ENCODE measurements at regions not wholly inside any gene's neighbourhood (a gene's known extent, or its start where the extent isn't known, plus 50 kb on each side); places are given as distances from the start of the nearest gene placed in this dataset.
"Not testable (repeated sequence)": the region's sequence is repeated elsewhere in the genome, so short reads cannot be mapped to it uniquely, and the experiment has no call there.

DNA sequence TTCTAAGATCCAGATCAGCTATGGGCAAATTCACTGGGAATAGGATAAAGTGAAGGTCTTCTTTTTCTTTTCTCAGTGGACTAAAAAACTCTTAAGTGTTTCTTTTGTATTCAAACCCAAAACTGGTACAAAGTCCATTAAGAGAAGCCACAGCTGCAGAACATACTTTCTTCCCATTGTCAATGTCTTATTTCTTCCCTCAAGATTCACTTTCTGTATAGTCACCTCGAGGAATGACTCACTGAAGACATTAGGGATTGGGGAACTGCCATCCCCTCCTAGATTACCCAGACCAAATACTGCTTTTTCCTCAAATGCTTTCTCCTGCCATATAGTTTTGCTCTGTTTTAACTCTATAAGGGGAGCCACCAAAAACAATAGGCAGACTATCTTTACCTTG, 117.4 kb upstream of the SYT13 start:
- not testable (repeated sequence) for DNase-seq

DNA sequence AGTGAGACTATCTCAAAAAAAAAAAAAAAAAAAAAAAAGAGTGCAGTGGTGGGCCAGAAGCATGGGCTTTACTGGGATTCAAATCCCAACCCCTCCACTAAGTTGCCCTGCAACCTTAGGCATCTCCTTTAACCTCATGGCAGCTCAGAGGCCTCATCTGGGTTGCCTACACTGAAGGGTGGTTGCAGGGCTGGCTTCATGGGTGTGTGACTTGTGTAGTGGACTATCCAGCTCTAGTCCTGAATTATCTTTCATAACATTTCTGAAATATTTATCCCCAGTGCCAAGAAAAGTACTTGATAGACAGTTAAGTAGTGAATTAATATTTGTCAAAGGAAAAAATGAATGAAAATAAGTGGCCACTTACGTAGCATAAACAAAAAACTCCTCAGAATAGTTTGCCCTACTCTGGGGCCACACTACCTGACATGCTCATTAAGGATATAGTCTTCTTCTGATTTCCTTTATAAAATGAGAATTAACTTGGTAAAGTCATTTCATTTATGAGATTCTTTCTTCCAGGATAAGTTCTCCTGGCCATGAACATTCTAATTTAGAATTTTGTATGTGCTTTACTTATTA, 116.0 kb upstream of the SYT13 start:
- DNase-seq = no peak

DNA sequence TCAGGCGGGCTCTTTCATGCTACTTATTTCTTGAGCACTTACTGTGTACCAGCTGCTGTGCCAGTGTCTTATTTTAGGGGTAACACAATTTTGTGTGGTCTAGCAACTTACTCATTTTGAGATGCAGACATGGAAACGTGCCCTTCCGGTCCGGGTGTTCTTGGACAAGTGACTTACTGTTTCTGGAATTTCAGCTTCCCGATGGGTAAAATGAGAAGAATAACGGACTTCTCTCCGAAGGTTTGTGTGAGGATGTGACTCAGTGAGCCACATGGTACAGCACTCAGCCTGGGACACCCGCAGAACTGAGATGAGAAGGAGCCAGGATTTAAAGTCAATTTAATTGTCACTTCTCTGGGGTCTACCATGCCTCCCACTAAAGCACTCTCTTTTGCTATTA, 114.5 kb upstream of the SYT13 start:
- DNase-seq = no peak

DNA sequence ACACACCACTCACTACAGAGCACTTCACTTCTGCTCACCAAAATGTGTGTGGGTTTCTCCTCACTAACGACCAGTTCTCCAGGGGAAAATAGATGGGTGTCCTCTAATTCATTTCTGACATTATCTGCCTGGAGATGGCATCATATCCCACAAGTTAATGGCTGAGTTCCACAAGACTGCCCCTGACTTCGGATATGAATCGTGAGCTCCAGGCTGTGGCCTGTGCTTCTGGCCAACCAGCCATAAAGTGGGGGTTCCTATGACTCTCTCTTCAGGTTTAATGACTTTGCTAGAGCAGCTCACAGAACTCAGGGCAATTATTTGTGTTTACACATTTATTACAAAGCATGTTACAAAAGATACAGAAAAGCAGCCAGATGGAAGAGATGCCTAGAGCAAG, 113.0 kb upstream of the SYT13 start:
- DNase-seq = no peak

DNA sequence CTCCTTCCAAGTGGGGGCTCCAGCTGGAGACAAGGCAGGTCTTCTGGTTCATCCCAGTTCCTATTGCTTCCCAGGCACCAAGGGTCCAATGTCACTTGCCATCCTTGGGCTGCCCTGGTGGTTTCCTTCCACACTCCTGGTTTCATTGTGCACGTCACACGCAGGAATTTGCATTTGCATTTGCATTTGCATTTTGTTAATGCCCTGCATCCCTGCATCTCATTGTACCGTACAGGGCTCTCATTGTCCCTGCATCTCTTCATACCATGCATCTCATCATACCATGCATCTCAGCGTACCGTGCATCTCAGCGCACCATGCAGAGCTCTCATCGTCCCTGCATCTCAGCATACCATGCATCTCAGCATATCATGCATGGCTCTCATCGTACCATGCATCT, 112.2 kb upstream of the SYT13 start:
- no peak for DNase-seq

DNA sequence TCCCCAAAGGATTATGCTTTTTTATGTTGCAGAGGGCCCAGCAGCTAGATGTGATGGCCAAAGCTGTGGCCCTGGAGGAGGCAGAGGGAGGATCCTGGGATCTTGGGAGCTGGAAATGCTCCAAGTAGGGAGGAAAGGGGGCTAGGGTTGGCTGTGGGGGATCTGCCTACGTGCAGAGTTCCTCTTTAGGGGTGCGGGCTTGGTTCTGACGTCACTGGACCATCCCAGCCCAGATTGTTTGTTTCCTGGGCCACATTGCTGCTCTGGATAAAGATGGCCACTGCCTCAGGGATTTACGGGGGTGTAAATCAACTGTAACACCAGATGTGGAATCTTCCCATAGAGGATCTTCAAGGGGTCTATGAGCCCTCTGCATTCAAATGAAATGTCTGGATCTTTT, 110.3 kb upstream of the SYT13 start:
- DNase-seq = no peak

DNA sequence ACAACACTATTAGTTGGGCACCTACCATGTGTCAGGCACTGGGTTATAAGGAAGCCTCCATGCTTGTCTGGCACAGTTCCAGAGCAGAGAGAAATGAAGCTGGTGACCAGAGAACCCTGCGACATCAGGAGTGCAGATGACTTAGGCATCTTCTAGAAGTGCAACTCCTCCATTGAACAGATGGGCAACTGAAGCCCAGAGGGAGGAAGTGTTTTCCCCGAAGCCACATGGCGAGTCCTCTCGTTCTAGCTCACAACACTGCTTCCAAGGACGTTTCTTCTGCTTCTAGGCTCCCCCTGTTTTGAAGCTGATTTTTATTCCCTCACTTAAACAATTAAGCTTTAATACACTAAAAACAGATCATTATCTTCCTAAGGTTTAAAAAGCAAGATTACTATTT, 109.8 kb upstream of the SYT13 start:
- DNase-seq = no peak

DNA sequence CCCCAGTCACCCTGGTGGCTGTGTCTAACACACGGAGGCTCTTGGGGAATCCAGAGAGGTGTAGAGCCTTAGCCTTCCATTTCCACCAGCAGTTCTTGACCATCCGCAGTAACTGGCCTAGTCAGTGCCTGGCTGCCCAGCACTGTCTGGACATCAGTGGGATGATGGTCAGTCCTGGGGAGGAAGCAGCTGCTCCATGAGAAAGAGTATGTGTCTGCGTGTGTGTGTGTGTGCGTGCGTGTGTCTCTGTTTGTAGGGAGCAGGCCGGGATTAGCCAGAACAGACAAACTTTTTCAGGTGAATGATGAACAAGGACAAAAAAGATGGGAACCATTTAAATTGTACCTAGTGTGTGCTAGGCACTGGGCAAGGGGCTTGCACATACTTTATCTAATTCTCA, 109.3 kb upstream of the SYT13 start:
- no peak for DNase-seq

DNA sequence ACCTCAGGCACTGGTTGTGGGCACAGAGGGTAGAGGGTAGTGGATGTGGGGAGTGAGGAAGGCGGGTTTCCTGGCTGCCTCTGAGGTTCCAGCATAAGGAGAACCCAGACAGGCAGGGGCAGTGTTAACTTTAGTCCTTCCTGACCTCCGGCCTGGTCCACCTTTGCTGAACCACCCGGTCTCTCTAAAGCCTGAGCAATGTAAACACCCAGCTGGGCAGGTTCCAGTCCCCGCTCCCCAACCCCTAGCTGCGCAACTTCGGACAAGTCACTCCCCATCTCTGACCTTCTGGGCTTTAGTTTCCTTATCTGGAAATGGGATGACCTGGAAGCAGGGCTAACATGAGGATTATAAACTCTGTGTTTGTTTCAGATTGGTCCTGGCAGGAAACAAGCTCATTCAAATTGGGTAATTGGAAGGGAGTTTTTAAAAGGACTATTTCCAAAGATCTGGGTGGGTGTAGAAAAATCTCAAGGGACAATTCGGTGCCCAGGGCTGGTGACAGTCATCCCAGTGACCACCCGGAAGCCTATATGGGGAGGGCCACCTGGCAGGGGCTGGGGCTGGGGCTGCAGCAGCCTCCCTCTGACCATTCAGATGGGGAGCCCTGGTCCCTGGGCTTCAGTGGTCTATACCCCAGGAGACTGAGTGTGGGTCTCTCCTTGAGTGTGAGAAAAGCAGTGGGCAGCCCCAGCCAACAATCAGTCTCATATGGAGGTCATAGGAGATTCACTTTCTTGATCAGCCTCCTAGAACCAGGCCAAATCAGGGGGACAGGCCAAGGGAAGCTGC, 108.3 kb upstream of the SYT13 start:
- no peak for DNase-seq

DNA sequence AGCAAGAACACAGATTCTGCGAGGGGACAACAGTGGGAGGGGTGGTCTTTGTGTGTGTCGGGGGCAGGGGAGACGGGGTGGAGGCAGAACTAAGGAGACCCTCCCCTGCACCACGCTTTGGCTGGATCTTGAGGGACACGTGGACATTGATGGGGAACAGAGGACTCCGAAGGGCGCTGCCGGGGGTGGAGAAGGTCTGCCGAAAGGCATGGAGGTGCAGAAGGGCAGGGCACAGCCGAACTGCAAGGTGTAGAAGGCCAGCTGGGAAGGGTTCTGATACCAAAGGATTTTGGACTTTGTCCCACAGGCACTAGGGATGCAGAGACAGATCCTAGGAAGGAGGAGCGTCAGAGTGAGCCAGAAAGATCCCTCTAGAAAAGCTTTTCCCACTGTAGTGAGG, 107.7 kb upstream of the SYT13 start:
- no peak for DNase-seq

DNA sequence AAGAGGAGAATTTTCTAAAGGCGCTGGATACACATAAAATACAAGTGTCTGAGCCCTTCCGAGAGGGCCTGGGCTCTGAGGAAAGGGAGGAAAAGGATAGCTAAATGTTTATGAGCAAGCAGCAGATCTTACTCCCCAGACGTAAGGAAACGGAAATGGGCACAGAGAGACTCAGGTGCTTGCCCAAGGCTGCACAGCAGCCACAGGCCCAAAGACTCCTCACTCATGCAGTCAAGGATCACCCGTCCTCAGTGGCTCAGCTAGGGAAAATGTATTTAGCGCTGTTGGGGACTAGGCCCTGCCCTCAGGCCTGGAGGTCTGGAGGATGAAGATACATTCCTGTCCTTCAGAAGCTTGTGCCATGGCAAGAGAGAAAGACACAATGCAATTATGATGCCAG, 107.2 kb upstream of the SYT13 start:
- no peak for DNase-seq

DNA sequence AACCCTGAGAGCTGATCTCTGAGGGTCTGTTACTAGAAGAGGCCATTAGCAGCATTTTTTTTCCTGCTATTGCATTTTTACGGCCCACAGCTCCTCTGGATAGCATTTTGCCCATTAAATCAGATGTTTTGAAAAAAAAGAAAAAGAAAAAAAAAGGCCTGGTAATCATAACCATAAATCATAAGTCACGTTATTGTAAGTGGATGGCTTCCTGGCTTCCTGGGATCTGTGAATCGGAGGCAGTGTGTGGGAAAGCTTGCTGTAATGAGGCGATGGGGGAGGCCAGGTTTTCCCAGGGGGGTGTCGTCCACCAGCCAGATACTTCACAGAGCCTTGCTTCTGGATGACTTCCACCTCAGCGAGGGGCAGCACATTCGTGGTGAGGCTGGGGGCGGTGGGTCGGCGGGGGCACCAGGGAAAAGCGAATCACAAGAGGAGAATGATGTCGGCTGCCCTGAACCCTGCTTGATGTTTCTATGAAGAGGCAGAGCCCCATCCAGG, 106.5 kb upstream of the SYT13 start:
- no peak for DNase-seq

DNA sequence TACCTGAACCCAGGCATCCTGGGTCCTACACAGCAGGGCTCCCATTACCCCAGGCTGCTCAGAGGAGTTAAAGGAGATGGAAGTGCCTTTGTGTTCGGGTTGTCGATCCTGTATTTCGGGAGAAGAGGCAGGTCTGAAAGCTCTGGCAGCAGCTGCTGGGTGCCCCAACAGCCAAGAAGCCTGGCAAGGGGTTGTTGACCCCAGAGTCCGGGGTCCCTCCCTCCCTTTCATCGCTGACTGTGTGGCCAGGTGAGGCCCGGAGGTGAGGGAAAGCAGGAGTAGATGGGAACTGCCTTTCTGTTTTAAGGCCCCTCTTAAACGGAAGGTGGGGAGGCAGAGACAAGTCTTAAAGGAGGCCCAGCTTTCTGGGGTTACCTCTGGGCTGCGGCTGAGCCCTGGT, 106.0 kb upstream of the SYT13 start:
- no peak for DNase-seq

DNA sequence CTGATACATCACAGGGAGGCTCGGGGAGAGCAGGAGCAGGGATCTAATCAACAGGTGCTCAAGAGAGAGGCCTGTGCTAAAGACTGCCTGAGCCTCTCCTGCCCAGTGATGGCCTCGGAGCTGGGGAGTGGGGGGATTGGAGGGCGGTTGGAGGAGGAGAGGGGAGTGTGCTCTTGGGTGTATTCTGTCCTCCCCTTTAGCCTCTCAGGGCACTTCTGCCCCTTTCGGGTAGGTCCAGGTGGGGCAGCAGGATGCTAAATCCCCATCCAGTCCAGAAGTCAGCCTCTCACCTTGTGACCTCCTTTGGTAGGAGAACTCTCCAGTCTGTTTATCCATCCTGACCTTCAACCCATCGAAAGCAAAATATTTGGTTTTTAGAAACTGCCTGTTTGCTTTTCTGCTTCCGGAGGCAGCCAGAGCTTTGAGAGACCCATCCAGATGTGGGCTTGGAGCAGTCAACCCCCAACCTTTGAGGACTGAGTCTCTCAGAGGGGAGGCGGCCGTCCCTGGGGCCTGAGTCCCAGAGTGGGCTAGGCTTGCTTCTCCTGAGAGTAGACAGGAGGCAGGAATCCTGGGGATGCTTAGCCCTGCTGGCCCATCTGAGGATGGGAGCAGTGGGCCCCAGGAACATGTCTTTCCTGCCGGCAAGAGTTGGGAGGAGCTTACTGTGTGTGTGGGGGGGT, 105.2 kb upstream of the SYT13 start:
- DNase-seq = no peak

DNA sequence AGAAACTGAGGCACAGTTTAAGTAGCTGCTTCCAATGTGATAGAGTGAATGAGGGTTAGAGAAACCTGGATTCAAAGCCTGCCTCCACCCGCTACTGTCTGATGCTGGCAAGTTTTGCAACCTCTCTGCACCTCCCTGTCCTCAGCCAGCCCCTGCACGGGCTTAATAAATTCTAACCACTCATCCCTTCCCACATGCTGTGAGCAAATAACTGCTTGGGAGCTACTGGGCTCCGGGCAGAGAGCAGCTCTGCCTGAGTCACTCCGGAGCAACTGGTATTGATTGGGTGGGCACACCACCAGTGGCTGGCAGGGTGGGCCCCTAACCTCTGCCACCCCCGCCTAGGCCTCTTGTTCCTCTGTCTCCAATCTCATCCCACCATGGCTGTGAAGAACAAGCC, 104.3 kb upstream of the SYT13 start:
- no peak for DNase-seq

DNA sequence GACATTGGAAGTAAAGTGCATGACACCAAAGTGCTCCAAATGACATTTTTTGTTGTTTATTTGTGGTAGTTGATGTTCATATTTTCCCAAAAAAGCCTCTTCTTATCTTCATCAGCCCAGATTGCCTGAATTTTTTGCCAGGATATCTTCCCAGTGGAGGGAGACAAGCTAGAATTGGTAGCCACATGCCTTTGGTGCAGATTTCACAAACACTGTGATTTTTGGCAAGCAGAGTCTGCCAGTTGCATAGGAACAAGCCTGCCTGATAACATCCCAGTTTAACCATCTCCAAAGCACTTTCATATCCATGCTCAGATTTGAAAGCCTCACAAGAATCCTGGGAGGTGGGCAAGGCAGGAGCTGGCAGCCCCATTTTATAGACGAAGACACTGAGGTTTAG, 102.3 kb upstream of the SYT13 start:
- DNase-seq = no peak

DNA sequence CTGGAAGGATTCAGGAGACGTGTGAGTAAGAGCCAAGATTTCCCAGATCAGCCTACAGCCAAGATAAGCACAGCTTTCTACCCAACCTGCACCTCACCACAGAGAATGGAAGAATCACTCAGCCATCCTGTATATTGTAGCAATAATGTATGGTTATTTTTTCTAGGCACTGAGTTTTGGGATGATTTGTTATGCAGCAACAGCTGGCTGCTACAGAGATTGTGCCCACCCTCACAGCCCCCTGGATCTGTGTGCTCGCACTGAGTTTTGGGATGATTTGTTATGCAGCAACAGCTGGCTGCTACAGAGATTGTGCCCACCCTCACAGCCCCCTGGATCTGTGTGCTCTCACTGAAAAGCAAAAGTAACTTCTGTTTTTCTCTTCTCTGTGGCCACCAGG, 101.7 kb upstream of the SYT13 start:
- DNase-seq = not testable (repeated sequence)

DNA sequence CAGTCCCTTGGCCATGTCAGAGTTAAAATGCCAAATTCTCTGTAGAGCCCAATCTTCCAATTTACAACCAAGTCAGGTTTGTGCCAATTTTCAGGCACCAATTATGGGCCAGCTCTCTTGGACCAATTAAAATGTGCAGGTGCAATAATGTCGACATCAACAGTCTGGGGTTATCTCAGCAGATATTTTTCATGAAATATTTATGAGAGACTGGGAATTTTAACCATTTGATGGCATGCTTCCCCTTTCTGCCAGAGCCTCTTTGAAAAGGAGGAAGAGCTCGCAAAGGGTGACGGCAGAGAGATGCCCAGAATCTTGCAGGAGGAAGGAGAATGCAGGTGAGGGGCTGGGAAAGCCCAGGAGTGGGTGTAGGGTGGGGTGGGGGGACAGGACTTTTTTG, 100.8 kb upstream of the SYT13 start:
- no peak for DNase-seq

DNA sequence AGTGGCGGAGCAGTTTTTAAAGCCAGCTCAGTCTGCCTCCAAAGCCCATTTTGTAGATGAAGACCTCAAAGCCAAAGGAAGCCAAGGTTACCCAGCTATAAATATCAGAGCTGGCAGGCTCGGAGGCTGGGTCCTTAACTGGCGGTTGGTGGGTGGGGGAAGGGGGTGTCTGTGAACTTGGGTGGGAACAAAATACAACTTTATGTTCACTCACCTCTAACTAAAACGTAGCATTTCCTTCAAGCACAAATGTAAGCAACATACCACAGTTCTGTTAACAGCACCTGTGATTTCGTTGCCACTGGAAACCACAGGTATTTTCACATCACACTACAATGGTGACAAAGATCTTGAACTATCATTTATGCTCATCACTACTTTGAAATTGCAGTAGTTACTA, 99.7 kb upstream of the SYT13 start:
- DNase-seq = no peak

DNA sequence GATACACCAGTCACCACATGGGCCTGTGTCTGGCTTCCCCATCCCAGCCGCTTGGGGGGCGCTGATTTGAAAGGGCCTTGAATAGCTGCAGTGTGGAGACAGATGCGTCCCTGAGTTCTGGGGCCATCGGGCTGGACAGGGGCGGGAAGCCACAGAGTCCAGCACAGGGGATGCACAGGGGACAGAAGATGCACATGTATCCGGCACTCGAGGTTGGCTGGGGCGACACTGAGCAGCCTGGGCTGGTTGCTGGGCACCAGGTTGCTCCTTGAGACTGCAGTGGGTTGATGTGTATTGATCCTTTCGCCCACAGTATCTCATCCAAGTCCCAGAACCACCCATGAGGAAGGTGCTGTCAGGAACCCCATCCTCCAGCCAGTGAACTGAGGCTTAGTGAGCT, 99.3 kb upstream of the SYT13 start:
- no peak for DNase-seq

DNA sequence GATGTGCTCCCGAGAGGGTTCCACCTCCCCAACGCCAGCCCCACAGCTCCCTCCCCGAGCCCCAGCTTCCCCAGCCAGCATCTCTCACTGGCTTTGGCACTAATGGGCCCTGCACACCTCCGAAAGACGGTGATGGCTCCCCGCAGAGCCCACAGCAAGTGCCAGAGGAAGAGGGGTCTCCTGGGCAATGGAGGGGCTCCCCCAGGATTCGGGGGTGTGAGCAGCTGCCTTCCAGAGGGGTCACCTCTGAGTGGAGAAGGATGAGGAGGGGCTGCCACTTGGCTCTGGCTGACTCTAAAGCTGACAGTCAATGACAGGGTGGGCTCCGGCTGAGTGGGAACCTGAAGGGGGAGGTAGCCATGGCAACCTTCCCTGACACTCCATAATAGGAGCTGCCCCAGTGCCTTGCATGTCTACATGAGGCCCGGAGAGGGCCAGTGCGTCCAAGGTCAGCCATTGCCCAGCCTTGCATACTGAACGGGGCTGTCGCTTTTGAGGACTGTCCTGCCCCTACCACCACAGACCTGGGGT, 98.6 kb upstream of the SYT13 start:
- DNase-seq = no peak

DNA sequence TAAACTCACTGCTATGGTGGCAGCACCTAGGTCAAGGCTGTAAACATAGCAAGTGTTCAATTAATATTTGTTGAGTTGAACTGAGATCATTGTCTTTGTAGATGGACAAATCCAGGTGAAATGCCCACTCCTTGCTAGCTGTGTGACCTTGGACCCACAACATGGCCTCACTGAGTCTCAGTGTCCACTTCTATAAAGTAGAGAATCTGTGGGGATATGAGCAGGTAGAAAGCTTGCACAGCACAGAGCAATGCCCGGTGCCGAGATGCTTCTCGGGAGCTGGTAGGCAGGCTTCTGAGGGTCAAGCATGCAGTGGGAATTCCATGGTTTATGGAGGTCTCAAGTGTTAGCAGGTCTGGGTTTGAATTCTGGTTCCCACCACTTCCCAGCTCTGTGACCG, 97.9 kb upstream of the SYT13 start:
- DNase-seq = no peak

DNA sequence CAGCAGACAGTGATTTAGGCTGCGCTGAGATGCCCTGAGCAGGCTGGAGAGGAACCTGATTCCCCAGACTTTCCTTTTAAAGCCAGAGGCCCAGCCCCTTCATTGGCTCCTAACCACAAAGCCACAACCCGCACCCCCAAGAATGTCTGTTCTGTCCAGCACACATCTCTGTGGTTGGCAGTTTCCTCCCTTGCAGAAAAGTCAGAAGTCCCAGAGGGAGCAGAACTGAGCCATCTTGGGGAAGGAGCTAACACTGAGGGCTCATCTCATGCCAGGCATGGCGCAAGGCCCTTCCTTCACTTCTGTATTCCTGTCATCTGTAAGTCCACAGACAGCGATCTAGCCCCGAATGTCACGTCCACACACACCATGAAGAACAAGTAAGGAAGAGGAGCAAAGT, 97.1 kb upstream of the SYT13 start:
- no peak for DNase-seq
